Thoracic aorta (tissue), 2 donors: ENCODE measurements at regions not wholly inside any gene's neighbourhood (a gene's known extent, or its start where the extent isn't known, plus 50 kb on each side); places are given as distances from the start of the nearest gene placed in this dataset.

ENCODE experiments used
- ATAC-seq: fragments of 150-250 bp; one replicate; pipeline ENCODE4 v1.8.0; 2017; ENCODE audit warnings: low read depth; ENCODE audit not compliant: insufficient number of reproducible peaks, low FRiP score
- DNase-seq: peaks from one replicate; pipeline ENCODE4 v3.0.0-alpha.2; 2020; ENCODE audit warnings: low spot score
- H3K27ac ChIP-seq, 2 donors: fragments of 200-600 bp; sonication (generic); 1 replicate in 1 of 2; 2 replicates in 1 of 2; pipeline ENCODE4 v1.5.1; 2016; ENCODE audit warnings: mild to moderate bottlenecking in 2 of 2, moderate library complexity in 2 of 2
- H3K27me3 ChIP-seq: fragments of 200-600 bp; sonication (generic); replicated peaks from 2 replicates; pipeline ENCODE4 v1.6.0; 2016; ENCODE audit warnings: mild to moderate bottlenecking; ENCODE audit not compliant: insufficient read depth
- H3K36me3 ChIP-seq: fragments of 200-600 bp; sonication (generic); one replicate; pipeline ENCODE4 v1.5.1; 2016
- H3K4me1 ChIP-seq, 2 donors: fragments of 200-600 bp; sonication (generic); 1 replicate in 1 of 2; 2 replicates in 1 of 2; pipeline versions ENCODE4 v1.5.1 to v1.6.0; 2016; ENCODE audit warnings: low read depth in 2 of 2, mild to moderate bottlenecking in 1 of 2; ENCODE audit not compliant: control insufficient read depth in 1 of 2
- H3K4me3 ChIP-seq: fragments of 200-600 bp; sonication (generic); 2 replicates; pipeline ENCODE4 v1.5.1; 2016; ENCODE audit warnings: mild to moderate bottlenecking
- H3K9me3 ChIP-seq: fragments of 200-600 bp; sonication (generic); 2 replicates; pipeline ENCODE4 v1.5.1; 2016
- TF ChIP-seq, protein P1 (sequence below): fragments of 200-600 bp; sonication (generic); IDR thresholded peaks from one replicate; pipeline ENCODE4 v1.5.1; 2019; ENCODE audit warnings: antibody characterized with exemption

DNA sequence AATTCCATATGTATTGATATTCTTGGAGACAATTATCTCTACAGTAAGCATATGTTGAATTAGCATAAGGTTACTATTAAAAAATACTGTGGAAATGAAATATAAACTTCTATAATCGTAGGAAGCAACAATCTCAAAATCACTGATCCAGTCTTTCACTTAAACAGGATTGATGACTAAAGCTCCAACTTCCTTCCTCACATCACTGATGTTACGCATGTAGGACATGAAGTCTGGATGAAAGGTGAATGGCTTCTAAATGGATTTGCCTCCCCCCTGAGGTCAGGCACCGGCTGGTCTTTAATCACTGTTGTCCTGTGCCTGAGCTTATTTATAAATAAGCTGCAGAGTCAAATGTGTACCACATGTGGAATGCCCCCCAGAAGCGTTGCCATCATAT lies 157.1 kb upstream of the NFIB start:
- Histone ChIP-seq H3K36me3 (no peaks in the 10 kb centered on the region), H3K4me3 (no peak overlapping the region), H3K27ac (no peak overlapping the region), H3K27me3 (no peaks in the 10 kb centered on the region), H3K9me3 (no peaks in the 10 kb centered on the region), H3K4me1 (no peaks in the 10 kb centered on the region)
- TF ChIP-seq, protein P1, sequence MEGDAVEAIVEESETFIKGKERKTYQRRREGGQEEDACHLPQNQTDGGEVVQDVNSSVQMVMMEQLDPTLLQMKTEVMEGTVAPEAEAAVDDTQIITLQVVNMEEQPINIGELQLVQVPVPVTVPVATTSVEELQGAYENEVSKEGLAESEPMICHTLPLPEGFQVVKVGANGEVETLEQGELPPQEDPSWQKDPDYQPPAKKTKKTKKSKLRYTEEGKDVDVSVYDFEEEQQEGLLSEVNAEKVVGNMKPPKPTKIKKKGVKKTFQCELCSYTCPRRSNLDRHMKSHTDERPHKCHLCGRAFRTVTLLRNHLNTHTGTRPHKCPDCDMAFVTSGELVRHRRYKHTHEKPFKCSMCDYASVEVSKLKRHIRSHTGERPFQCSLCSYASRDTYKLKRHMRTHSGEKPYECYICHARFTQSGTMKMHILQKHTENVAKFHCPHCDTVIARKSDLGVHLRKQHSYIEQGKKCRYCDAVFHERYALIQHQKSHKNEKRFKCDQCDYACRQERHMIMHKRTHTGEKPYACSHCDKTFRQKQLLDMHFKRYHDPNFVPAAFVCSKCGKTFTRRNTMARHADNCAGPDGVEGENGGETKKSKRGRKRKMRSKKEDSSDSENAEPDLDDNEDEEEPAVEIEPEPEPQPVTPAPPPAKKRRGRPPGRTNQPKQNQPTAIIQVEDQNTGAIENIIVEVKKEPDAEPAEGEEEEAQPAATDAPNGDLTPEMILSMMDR = no peak
- DNase-seq (no peak), ATAC-seq (no peak)

DNA sequence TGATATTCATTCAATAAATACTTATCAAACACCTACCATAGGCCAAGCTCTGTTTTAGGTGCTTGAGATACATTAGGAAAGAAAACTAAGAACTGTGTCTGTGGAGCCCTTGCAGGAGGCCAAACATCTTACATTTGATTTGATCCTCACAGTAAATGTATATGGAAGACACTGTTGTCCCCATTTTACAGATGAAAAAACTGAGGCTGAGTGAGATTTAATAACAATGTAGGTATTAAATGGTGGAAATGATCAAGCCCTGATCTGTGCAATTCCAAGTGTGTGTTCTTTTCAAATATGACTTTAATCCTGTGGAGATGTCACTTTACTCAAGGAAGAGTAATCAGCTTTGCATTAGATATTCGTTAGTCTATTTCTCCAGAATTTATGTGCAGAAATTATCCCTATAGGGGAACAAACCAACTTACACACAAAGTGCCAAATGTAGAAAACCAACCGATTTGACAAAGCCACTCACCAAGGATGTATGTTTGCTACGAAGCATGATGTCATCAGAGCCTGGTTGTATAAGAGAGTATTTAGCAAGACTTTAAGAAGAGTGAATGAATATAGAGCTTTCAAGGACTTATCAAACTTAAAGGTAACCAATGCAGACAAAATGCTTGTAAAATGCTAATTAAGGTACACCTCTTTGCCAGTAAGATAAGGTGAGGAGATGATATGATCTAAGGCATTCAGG lies 153.9 kb upstream of the NFIB start:
- Histone ChIP-seq H3K27ac (no peak overlapping the region), H3K4me1 (no peaks in the 10 kb centered on the region), H3K9me3 (no peaks in the 10 kb centered on the region), H3K4me3 (no peak overlapping the region), H3K36me3 (no peaks in the 10 kb centered on the region), H3K27me3 (no peaks in the 10 kb centered on the region)
- DNase-seq (no peak), ATAC-seq (no peak)
- TF ChIP-seq, protein P1 = no peak

DNA sequence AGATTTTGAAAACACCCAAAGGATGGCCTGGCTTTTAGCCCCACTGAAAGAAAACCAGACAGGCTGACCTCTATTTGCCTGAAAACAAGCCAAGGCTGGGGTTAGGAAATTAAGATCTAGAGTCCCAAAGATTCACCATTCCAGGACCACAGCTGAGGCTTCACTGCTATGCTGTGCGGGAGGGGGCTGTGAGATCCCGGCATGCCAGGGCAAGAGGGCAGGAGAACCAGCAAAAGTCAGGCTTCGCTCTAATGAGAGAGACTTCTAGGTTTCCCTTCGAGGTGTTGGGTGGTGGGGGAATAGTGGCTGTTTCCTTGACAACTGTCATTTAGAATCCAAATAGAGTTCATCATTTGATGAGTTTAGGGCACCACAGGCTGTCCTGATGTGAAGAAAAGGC lies 152.9 kb upstream of the NFIB start:
- H3K27me3 ChIP-seq = no peaks in the 10 kb centered on the region

DNA sequence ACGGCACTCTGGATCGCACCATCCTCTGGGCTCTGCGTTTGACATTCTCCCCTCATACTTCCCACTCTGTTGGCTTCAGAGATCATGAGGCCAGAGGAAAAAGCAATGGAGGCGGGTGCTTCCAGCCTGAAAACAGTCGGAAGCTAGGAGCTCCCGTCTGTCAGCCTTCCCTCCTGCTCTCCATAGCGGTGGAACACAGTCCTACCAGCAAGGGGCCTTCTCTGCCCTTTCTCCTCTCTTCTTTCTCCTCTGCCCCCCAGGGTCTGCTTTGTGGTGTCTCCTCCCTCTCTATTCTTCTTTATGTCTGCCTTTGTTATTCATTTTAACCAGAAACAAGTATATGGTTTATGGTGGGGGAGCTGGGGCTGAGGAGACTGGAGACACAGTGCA lies 152.5 kb upstream of the NFIB start:
- H3K27me3 ChIP-seq = no peaks in the 10 kb centered on the region
- DNase-seq (no peak), ATAC-seq (no peak)
- H3K4me1 ChIP-seq = no peaks in the 10 kb centered on the region
- TF ChIP-seq, protein P1 = no peak
- H3K4me3 ChIP-seq = no peak overlapping the region
- H3K36me3 ChIP-seq = no peaks in the 10 kb centered on the region
- no peaks in the 10 kb centered on the region for H3K9me3 ChIP-seq
- H3K27ac ChIP-seq = no peak overlapping the region

More for the DNA sequence above, 152.9 kb upstream of the NFIB start:
- no peak for ATAC-seq
- no peaks in the 10 kb centered on the region for H3K36me3 ChIP-seq
- no peaks in the 10 kb centered on the region for H3K4me1 ChIP-seq
- TF ChIP-seq, protein P1 = no peak
- H3K27ac ChIP-seq = no peak overlapping the region
- no peak for DNase-seq
- H3K4me3 ChIP-seq = no peak overlapping the region
- no peaks in the 10 kb centered on the region for H3K9me3 ChIP-seq

DNA sequence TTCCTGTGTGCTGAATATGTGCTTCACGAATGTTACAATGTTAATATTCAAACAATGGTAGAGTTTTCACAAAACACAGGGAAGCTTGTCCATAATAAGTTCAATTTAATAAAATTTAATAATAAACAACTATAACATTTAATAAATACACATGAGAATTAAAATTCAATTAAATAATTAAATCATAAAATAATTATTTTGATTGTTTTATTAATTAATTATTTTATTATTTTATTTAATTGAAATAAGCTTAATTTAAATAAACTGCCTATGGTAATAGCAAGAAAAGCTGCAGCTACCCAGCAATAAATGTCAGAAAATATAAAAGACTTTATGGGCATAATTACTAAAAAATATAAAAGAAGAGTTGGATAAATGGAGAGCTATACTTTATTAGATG lies 149.0 kb upstream of the NFIB start:
- no peak for ATAC-seq
- TF ChIP-seq, protein P1 = no peak
- Histone ChIP-seq H3K4me1 (no peaks in the 10 kb centered on the region), H3K27me3 (no peaks in the 10 kb centered on the region), H3K36me3 (no peaks in the 10 kb centered on the region), H3K4me3 (no peak overlapping the region), H3K9me3 (no peaks in the 10 kb centered on the region), H3K27ac (no peak overlapping the region)
- no peak for DNase-seq
